T-helper 1 cell treated with Interleukin-12 subunit alpha and Interleukin-12 subunit beta and Interleukin-4 antibody, amounts not matched to agents 30 μg/mL and 1 μg/mL, for 36 hours (primary cell): ENCODE measurements at regions not wholly inside any gene's neighbourhood (a gene's known extent, or its start where the extent isn't known, plus 50 kb on each side); places are given as distances from the start of the nearest gene placed in this dataset.

Experiments used
- H3K27ac Mint-ChIP-seq: one replicate; pipeline ENCODE4 v1.8.0; 2021; ENCODE audit warnings: mild to moderate bottlenecking, mixed read lengths
- H3K27me3 Mint-ChIP-seq: one replicate; pipeline ENCODE4 v1.8.0; 2021; ENCODE audit warnings: low read depth, mixed read lengths
- H3K36me3 Mint-ChIP-seq: one replicate; pipeline ENCODE4 v1.8.0; 2021; ENCODE audit warnings: low read depth, mixed read lengths
- H3K4me1 Mint-ChIP-seq: one replicate; pipeline ENCODE4 v1.8.0; 2021; ENCODE audit warnings: low read depth, mixed read lengths
- H3K4me3 Mint-ChIP-seq: one replicate; pipeline ENCODE4 v1.8.0; 2021; ENCODE audit warnings: mild to moderate bottlenecking, moderate library complexity, mixed read lengths
- H3K9me3 Mint-ChIP-seq: one replicate; pipeline ENCODE4 v1.8.0; 2021; ENCODE audit warnings: mixed read lengths

DNA sequence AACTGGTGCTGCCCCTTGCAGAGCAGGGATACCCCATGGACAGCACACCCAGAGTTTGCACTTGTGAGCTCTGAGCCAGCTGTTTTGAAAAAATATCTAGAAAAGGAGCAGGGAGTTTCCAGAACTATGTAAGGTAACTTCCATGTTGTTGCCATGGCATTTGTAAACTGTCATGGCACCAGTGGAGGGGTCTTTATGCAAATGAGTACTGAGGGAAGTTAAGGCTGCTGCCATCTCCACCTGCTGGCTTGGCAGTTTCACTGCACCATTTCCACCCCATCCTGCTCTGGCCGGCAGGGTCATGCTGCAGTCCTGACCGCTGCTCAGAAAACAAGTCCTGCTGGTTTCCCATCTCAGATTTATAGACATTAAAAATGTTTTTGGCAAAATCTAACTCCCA is 52.3 kb upstream of the SNTG2 start:
- Mint-ChIP-seq H3K9me3 (peaks cover 6% of the 10 kb centered on the region), H3K4me3 (no peak overlapping the region), H3K36me3 (no peaks in the 10 kb centered on the region), H3K27ac (no peak overlapping the region), H3K27me3 (peaks cover 6% of the 10 kb centered on the region), H3K4me1 (no peaks in the 10 kb centered on the region)

DNA sequence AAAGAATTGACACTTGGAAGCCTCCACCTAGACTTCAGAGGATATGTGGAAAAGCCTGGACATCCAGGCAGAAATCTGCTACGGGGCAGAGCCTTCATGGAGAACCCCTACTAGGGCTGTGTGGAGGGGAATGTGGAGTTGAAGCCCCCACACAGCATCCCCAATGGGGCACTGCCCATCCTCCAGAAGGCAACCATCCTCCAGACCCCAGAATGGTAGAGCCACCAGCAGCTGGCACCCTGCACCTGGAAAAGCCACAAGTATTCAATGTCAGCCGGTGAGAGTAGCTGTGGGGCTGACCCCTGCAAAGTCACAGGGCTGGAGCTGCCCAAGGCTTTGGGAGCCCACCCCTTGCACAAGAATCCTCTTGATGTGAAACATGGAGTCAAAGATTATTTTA is 53.6 kb upstream of the SNTG2 start:
- peaks cover 13% of the 10 kb centered on the region for H3K27me3 Mint-ChIP-seq
- no peak overlapping the region for H3K4me3 Mint-ChIP-seq

DNA sequence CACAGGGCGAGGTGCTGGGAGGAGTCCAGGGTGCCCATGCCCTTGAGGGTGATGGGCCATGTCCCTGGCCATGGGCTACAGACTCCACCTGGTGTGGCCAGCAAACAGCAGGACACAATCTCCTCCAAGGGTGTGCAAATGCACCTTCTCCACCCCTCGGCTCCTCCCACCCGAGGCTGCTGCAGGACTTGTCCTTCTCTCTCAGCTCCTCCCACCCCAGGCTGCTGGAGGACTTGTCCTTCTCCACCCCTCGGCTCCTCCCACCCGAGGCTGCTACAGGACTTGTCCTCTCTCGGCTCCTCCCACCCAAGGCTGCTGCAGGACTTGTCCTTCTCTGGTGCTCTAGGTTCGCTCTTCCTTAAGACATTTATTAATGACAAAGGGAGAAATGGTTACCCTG is 57.3 kb upstream of the SNTG2 start:
- Mint-ChIP-seq H3K4me3 (no peak overlapping the region), H3K27ac (no peak overlapping the region), H3K9me3 (peaks cover 6% of the 10 kb centered on the region), H3K4me1 (no peaks in the 10 kb centered on the region), H3K36me3 (no peaks in the 10 kb centered on the region), H3K27me3 (peaks cover 22% of the 10 kb centered on the region)

More for the DNA sequence above, 53.6 kb upstream of the SNTG2 start:
- no peak overlapping the region for H3K27ac Mint-ChIP-seq
- H3K36me3 Mint-ChIP-seq = no peaks in the 10 kb centered on the region
- H3K4me1 Mint-ChIP-seq = no peaks in the 10 kb centered on the region
- peaks cover 6% of the 10 kb centered on the region for H3K9me3 Mint-ChIP-seq

DNA sequence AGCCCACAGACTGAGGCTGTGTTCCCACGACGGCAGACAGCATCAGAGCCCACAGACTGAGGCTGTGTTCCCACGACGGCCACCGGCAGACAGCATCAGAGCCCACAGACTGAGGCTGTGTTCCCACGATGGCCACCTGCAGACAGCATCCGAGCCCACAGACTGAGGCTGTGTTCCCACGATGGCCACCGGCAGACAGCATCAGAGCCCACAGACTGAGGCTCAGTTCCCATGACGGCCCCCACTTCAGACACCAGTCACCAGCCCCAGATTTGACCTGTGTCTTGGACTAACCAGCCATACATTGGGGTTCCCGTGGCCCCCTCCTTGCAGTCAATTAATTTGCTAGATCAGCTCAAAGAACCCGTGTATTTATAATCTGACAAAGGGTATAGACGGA is 57.8 kb upstream of the SNTG2 start:
- Mint-ChIP-seq H3K4me1 (no peaks in the 10 kb centered on the region), H3K4me3 (no peak overlapping the region), H3K27ac (no peak overlapping the region), H3K9me3 (peaks cover 6% of the 10 kb centered on the region), H3K36me3 (no peaks in the 10 kb centered on the region), H3K27me3 (peaks cover 22% of the 10 kb centered on the region)

DNA sequence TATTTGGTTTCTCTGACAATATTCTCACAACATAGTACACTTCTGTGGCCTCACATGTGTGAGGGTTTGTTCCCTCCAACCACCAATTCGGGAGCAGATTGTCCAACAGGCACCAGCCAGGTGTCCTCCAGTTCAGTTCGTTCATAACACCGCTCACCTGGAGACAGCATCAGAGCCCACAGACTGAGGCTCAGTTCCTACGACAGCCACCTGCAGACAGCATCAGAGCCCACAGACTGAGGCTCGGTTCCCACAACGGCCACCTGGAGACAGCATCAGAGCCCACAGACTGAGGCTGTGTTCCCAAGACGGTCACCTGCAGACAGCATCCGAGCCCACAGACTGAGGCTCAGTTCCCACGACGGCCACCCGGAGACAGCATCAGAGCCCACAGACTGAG is 58.2 kb upstream of the SNTG2 start:
- Mint-ChIP-seq H3K4me3 (no peak overlapping the region), H3K27ac (no peak overlapping the region), H3K9me3 (peaks cover 6% of the 10 kb centered on the region), H3K36me3 (no peaks in the 10 kb centered on the region), H3K4me1 (no peaks in the 10 kb centered on the region), H3K27me3 (peaks cover 22% of the 10 kb centered on the region)

DNA sequence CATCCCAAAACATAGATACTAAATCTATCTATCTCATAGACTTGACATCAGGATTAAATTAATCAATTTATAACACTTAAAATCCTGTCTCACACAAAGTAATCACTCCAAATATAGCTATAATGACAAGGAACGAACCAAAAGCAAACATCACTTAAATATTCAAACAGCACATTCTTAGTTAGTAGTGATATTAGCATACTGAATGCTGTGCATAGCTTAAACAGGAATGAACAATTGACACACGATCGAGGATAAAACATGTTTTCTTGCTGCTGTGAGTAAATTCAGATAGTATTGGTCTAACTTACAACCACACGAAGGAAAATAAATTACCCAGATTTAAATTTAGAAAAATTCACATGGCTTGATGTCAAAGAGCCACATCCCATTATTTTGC is 58.9 kb upstream of the SNTG2 start:
- Mint-ChIP-seq H3K27me3 (peaks cover 22% of the 10 kb centered on the region), H3K36me3 (no peaks in the 10 kb centered on the region)

DNA sequence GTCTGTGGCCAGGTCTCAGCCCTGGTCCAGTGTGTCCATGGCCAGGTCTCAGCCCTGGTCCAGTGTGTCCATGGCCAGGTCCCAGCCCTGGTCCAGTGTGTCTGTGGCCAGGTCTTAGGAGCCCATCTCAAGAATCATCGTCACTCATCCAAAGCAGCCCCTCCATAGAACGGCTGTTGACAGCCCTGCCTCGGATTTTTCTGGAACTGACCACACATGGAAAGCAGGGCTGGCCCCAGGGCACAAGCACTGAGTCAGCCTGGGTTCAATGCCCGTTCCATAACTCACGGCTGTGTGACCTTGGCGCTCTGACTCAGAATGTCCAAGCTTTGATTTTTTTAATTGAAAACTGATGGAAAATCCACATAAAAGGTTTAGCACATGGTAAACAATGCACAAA is 59.9 kb upstream of the SNTG2 start:
- no peak overlapping the region for H3K4me3 Mint-ChIP-seq
- peaks cover 22% of the 10 kb centered on the region for H3K27me3 Mint-ChIP-seq
- H3K27ac Mint-ChIP-seq = no peak overlapping the region

More for the DNA sequence above, 58.9 kb upstream of the SNTG2 start:
- H3K4me1 Mint-ChIP-seq = no peaks in the 10 kb centered on the region
- no peak overlapping the region for H3K27ac Mint-ChIP-seq
- H3K9me3 Mint-ChIP-seq = peaks cover 6% of the 10 kb centered on the region
- H3K4me3 Mint-ChIP-seq = no peak overlapping the region

DNA sequence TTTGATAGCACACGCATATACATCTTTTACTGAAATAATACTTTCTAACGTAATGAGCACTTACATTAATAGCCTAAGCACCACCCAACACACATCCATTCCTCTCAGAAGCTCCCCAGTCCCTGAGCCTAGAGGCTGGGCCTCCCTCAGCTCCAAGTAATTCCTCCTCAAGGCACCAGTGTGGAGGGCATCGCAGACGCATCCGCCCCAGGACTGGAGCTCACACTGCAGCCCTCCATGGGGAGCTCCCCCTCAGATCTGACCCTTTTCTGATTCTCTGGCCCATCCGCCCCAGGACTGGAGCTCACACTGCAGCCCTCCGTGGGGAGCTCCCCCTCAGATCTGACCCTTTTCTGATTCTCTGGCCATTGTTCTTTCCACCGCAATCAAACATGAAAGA is 60.4 kb upstream of the SNTG2 start:
- H3K4me1 Mint-ChIP-seq = no peaks in the 10 kb centered on the region
- H3K27me3 Mint-ChIP-seq = peaks cover 22% of the 10 kb centered on the region
- no peak overlapping the region for H3K27ac Mint-ChIP-seq
- no peaks in the 10 kb centered on the region for H3K36me3 Mint-ChIP-seq
- no peaks in the 10 kb centered on the region for H3K9me3 Mint-ChIP-seq
- no peak overlapping the region for H3K4me3 Mint-ChIP-seq

More for the DNA sequence above, 59.9 kb upstream of the SNTG2 start:
- no peaks in the 10 kb centered on the region for H3K9me3 Mint-ChIP-seq
- no peaks in the 10 kb centered on the region for H3K4me1 Mint-ChIP-seq
- H3K36me3 Mint-ChIP-seq = no peaks in the 10 kb centered on the region

DNA sequence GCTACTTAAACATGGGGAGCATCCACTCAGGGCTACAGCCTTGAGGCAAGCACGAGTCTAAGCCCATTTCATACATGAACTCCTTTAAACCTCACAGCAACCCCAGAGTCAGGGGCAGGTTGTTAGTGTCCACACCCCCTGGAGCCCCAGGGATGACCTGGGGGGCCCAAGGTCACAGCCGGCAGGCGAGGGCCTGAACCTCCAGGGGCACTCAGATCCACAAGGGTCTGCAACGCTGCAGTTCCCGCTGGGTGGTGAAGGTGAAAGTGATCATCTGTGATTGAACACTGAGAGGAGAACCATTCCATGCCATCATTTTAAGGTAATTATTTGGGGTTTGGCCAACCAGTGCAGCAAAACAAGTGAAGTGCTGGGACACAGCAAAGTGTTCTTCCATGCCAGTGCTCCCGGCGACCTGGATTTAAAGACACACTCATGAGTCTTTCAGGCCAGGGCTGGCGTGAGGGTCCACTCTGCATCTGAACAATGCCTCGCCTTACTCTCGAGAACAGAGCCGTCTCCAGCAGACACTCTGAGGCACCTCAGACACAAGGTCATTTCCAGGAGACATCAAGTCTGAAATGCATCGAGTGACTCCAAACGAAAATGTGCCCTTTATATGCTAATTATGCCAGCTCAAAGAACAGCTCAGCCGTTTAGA is 61.6 kb upstream of the SNTG2 start:
- Mint-ChIP-seq H3K27ac (no peak overlapping the region), H3K4me1 (no peaks in the 10 kb centered on the region), H3K36me3 (no peaks in the 10 kb centered on the region), H3K27me3 (peaks cover 16% of the 10 kb centered on the region), H3K9me3 (no peaks in the 10 kb centered on the region), H3K4me3 (no peak overlapping the region)

DNA sequence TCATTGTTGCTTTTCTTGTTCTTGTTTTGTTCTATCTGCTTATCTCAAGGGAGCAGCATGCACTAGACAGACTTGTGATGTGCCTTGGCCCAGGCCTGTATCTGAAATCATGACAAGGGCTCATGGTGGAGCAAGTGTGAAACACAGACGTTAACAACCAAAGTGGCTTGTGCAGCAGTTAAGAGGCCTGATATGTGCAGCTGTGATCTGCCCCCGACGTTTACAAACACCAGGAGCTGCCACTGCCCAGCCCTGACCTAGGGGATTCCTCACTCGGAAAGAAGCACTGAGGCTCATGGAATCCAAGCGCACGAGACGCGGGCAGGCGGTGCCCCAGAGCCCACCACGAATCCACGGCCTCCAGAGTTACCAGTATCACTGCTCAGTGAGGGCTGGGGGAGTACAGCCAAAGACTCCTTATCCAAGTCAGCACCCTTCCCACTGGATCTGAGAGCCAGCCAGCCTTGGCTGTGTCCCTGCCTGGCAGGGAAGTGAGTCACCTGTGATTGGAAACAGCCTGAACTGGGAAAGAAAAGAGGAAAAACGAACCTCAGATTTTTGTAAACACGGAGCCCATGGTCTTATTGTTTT is 62.3 kb upstream of the SNTG2 start:
- Mint-ChIP-seq H3K27ac (no peak overlapping the region), H3K36me3 (no peaks in the 10 kb centered on the region), H3K27me3 (peaks cover 16% of the 10 kb centered on the region), H3K4me1 (no peaks in the 10 kb centered on the region), H3K9me3 (no peaks in the 10 kb centered on the region), H3K4me3 (no peak overlapping the region)

DNA sequence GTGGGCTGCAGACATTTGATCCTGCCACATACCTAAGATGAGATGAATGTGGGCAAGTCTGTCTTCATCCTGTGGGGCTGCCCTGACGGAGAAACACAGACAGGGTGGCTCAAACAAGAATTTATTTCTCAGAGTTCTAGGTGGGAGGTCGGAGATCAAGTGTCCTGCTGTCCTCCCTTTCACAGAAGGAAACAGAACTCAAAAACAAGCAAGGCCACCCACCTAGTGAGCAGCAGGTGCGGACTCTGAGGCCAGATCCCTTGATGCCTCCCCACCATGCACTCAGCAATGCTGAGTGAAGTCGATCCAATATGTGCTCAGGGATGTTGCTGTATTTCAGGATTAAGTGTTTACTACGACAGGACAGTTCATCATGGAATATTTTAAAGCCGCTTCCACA is 63.0 kb upstream of the SNTG2 start:
- H3K27me3 Mint-ChIP-seq = peaks cover 17% of the 10 kb centered on the region

DNA sequence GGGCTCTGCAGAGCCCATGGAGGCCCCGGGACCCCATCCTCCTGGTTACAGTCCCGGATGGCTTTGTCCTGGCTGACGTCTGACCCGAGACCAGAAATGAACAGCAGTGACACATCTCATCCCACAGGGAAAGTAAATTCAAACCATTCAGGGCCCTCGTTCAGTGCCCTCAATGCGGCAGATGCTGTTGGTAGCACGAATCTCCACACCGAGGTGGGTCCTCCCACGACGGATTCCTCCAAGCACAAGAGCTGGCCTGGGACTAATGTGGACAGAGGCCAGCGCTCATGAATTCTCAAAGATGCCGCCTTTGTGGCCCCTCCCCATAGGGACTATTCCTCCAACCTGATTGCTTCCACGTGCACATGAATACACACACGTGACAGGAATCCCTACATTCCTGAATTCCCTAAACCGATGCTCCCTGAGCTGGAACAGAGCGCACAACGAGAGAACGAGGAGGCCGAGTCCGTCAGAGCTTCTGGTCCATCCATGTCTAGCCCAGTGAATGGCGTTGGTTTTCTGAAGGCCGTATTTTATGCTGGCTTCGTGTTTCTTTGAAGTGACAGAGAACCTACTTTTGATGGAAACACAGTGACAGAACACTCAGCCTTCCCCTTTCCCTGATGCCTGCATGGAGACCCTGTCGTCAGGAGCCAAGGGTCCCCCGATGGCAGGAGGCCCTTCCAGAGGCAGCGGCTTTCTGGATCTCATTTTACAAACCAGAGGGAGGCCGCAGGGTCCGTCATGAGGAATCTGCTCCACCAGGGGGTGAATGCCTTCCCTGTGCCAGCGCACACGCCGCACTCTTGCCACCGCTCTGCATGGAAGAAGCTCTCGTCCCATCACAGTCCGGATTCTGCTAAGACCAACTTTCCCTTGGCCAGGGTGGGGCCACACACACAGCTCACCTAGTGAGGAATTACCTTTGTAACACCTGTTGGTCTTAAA is 64.3 kb upstream of the SNTG2 start:
- Mint-ChIP-seq H3K27ac (no peak overlapping the region), H3K9me3 (no peaks in the 10 kb centered on the region), H3K36me3 (no peaks in the 10 kb centered on the region), H3K4me3 (no peak overlapping the region), H3K4me1 (no peaks in the 10 kb centered on the region), H3K27me3 (peaks cover 13% of the 10 kb centered on the region)

More for the DNA sequence above, 63.0 kb upstream of the SNTG2 start:
- no peaks in the 10 kb centered on the region for H3K4me1 Mint-ChIP-seq
- H3K36me3 Mint-ChIP-seq = no peaks in the 10 kb centered on the region
- H3K27ac Mint-ChIP-seq = no peak overlapping the region
- H3K9me3 Mint-ChIP-seq = no peaks in the 10 kb centered on the region
- no peak overlapping the region for H3K4me3 Mint-ChIP-seq

DNA sequence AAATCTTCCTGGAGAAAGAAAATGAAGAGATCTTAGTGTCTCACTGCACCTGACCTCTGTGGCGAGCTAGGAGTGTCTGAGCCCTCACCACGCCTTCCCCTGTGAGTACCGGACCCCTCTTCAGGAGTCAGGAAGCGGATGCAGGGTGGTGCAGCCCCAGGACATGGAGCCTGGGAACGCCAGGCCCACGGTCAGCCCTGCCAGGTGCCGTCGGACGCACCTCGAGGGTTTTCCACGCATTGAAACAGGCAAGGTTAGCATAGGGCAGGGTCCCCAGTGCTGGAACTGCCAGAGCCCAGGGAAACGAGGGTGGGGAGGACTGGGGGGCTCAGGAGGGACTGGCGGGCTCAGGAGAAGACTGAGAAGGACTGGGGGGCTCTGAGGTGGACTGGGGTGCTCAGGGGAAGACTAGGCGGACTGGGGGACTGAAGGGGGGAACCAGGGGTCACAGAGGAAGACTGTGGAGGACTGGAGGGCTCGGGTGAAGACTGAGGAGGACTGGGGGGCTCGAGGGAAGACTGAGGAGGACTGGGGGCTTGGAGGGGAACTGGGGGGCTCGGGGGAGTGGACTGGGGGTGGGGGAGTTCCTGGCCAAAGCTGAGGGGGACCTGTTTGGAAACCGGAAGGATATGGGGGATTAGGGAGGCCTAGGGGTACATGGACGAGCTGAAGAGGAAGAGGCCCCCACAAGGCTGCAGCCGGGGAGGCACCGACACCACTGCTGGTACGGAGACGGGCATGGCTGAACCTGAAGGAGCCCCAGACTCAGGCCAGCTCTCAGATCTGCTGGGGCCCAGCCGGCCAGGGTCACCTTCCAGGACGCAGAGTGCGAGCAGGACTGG is 65.2 kb upstream of the SNTG2 start:
- no peaks in the 10 kb centered on the region for H3K4me1 Mint-ChIP-seq
- H3K27me3 Mint-ChIP-seq = peaks cover 11% of the 10 kb centered on the region
- no peaks in the 10 kb centered on the region for H3K36me3 Mint-ChIP-seq
- no peak overlapping the region for H3K27ac Mint-ChIP-seq
- H3K9me3 Mint-ChIP-seq = no peaks in the 10 kb centered on the region
- no peak overlapping the region for H3K4me3 Mint-ChIP-seq
